Panc1 (cell line): ENCODE measurements at regions not wholly inside any gene's neighbourhood (a gene's known extent, or its start where the extent isn't known, plus 50 kb on each side); places are given as distances from the start of the nearest gene placed in this dataset.

Source experiments
- CTCF ChIP-seq: fragments of 450-650 bp; IDR thresholded peaks from 2 replicates; pipeline ENCODE4 v1.5.1; 2017; ENCODE audit warnings: mild to moderate bottlenecking
- REST ChIP-seq, 2 experiments: IDR thresholded peaks; 2 replicates each; pipeline ENCODE4 v1.6.1; 2011 to 2012; ENCODE audit warnings: low read depth in 2 of 2, control low read depth in 1 of 2, low read length in 1 of 2, mild to moderate bottlenecking in 1 of 2, moderate library complexity in 1 of 2; ENCODE audit not compliant: insufficient read depth in 1 of 2

- TF ChIP-seq CTCF = no peak
- no peak for TF ChIP-seq REST (IDR thresholded peaks at IDR 0.05; ENCODE audit: insufficient read depth in 1 of 2, low read depth in 2 of 2, low read length in 1 of 2)
These were observed 332.7 kb upstream of the MAGI2 start for GRCh38 chr7:79786187-79786586.
